ENCODE measurements at regions not wholly inside any gene's neighbourhood (a gene's known extent, or its start where the extent isn't known, plus 50 kb on each side); places are given as distances from the start of the nearest gene placed in this dataset.
"Not testable (repeated sequence)": the region's sequence is repeated elsewhere in the genome, so short reads cannot be mapped to it uniquely, and the experiment has no call there.

- no peak for DNase-seq
Measured at GRCh38 chr12:67760586-67761275, 112.2 kb downstream of the DYRK2 start.

GRCh38 chr12:67761566-67761965 is 113.0 kb downstream of the DYRK2 start:
- DNase-seq, result no peak

GRCh38 chr12:67764055-67764454 is 115.5 kb downstream of the DYRK2 start:
- no peak for DNase-seq

GRCh38 chr12:67764946-67765619 is 116.5 kb downstream of the DYRK2 start:
- DNase-seq, result no peak

- DNase-seq, result no peak
Measured at GRCh38 chr12:67765776-67766766, 117.5 kb downstream of the DYRK2 start.

GRCh38 chr12:67772267-67773169 is 124.0 kb downstream of the DYRK2 start:
- DNase-seq, result no peak

- DNase-seq, result no peak
Measured at GRCh38 chr12:67773896-67774295, 125.4 kb downstream of the DYRK2 start.

- no peak for DNase-seq
Measured at GRCh38 chr12:67774983-67775587, 126.5 kb downstream of the DYRK2 start.

- DNase-seq, result no peak
Measured at GRCh38 chr12:67780580-67781084, 132.1 kb downstream of the DYRK2 start.

- no peak for DNase-seq
Measured at GRCh38 chr12:67782573-67782972, 134.0 kb downstream of the DYRK2 start.

- no peak for DNase-seq
Measured at GRCh38 chr12:67783393-67783792, 134.8 kb downstream of the DYRK2 start.

- DNase-seq, result no peak
Measured at GRCh38 chr12:67784831-67785230, 136.3 kb downstream of the DYRK2 start.

GRCh38 chr12:67786086-67786485 is 137.5 kb downstream of the DYRK2 start:
- DNase-seq, result no peak

GRCh38 chr12:67788118-67788517 is 139.6 kb downstream of the DYRK2 start:
- no peak for DNase-seq

GRCh38 chr12:67789266-67789665 is 140.7 kb downstream of the DYRK2 start:
- DNase-seq, result no peak

GRCh38 chr12:67790660-67791059 is 142.1 kb downstream of the DYRK2 start:
- DNase-seq, result no peak

GRCh38 chr12:67791362-67791761 is 142.8 kb downstream of the DYRK2 start:
- not testable (repeated sequence) for DNase-seq

- no peak for DNase-seq
Measured at GRCh38 chr12:67792185-67792584, 143.6 kb downstream of the DYRK2 start.

- DNase-seq, result no peak
Measured at GRCh38 chr12:67794161-67794560, 145.6 kb downstream of the DYRK2 start.

GRCh38 chr12:67795236-67795635 is 146.7 kb downstream of the DYRK2 start:
- no peak for DNase-seq

GRCh38 chr12:67797185-67797741 is 148.7 kb downstream of the DYRK2 start:
- DNase-seq, result no peak
